ENCODE measurements at regions not wholly inside any gene's neighbourhood (a gene's known extent, or its start where the extent isn't known, plus 50 kb on each side); places are given as distances from the start of the nearest gene placed in this dataset.

DNA sequence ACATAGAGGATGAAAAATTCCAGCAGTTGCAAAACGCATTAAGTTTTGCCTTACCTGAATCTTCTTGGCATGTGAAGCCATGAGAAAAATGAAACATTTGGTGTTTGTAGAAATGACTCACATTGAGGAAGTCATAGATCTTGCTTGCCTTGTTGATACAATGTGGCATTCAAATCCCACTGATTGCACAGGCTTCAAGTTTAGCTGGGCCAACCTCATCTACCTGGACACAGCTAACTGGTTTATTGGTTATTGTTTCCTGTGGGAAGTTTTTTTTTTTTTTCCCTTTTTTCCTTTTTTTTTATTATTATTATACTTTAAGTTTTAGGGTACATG, 168.9 kb upstream of the C21orf91 start:
- intact Hi-C loops (cut with micrococcal nuclease; ENCODE audit: unreplicated experiment) (no loop called here), in situ Hi-C loops (cut with HindIII; ENCODE audit: low pct_unique_long_range_greater_than_20kb, low sequenced_read_pairs) (no loop called here)
- DNase-seq (ENCODE audit: low read depth, low spot score): no peak
- Histone ChIP-seq H3K4me1 (ENCODE audit: control insufficient read depth, insufficient read depth, low read length) (no peaks in the 10 kb centered on the region), H3K9me3 (ENCODE audit: control insufficient read depth, insufficient read depth, low read depth, low read length) (no peaks in the 10 kb centered on the region), H3K27ac (ENCODE audit: low read length) (no peak overlapping the region), H3K4me3 (ENCODE audit: low read depth in 2 of 2, low read length in 2 of 2) (no peak overlapping the region), H3K36me3 (ENCODE audit: control insufficient read depth, insufficient read depth, low read length) (no peaks in the 10 kb centered on the region), H3K27me3 (ENCODE audit: control insufficient read depth, insufficient read depth, low read length) (no peaks in the 10 kb centered on the region)
- no peak for TF ChIP-seq CTCF (IDR thresholded peaks at IDR 0.05)
- no peak for TF ChIP-seq SIN3A (IDR thresholded peaks at IDR 0.05; ENCODE audit: borderline replicate concordance, insufficient read depth, low read depth, low read length)
- TF ChIP-seq TCF7L2 (IDR thresholded peaks at IDR 0.05; ENCODE audit: low read depth, low read length): no peak
- TF ChIP-seq, protein P1, sequence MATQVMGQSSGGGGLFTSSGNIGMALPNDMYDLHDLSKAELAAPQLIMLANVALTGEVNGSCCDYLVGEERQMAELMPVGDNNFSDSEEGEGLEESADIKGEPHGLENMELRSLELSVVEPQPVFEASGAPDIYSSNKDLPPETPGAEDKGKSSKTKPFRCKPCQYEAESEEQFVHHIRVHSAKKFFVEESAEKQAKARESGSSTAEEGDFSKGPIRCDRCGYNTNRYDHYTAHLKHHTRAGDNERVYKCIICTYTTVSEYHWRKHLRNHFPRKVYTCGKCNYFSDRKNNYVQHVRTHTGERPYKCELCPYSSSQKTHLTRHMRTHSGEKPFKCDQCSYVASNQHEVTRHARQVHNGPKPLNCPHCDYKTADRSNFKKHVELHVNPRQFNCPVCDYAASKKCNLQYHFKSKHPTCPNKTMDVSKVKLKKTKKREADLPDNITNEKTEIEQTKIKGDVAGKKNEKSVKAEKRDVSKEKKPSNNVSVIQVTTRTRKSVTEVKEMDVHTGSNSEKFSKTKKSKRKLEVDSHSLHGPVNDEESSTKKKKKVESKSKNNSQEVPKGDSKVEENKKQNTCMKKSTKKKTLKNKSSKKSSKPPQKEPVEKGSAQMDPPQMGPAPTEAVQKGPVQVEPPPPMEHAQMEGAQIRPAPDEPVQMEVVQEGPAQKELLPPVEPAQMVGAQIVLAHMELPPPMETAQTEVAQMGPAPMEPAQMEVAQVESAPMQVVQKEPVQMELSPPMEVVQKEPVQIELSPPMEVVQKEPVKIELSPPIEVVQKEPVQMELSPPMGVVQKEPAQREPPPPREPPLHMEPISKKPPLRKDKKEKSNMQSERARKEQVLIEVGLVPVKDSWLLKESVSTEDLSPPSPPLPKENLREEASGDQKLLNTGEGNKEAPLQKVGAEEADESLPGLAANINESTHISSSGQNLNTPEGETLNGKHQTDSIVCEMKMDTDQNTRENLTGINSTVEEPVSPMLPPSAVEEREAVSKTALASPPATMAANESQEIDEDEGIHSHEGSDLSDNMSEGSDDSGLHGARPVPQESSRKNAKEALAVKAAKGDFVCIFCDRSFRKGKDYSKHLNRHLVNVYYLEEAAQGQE (IDR thresholded peaks at IDR 0.05; ENCODE audit: insufficient read depth in 1 of 2, low read depth in 2 of 2, low read length in 1 of 2): no peak
- no peak for TF ChIP-seq POLR2AphosphoS5 (IDR thresholded peaks at IDR 0.05; ENCODE audit: low read depth, low read length)
- ATAC-seq: no peak
- no TSS peak for BruUV-seq (replicated peaks)
- POLR2A ChIA-PET: no interaction called here
- CTCF ChIA-PET: no interaction called here

- Histone ChIP-seq H3K36me3 (ENCODE audit: control insufficient read depth, insufficient read depth, low read length) (no peaks in the 10 kb centered on the region), H3K4me3 (ENCODE audit: low read depth in 2 of 2, low read length in 2 of 2) (no peak overlapping the region), H3K27me3 (ENCODE audit: control insufficient read depth, insufficient read depth, low read length) (no peaks in the 10 kb centered on the region), H3K27ac (ENCODE audit: low read length) (no peak overlapping the region), H3K9me3 (ENCODE audit: control insufficient read depth, insufficient read depth, low read depth, low read length) (no peaks in the 10 kb centered on the region), H3K4me1 (ENCODE audit: control insufficient read depth, insufficient read depth, low read length) (no peaks in the 10 kb centered on the region)
- ChIA-PET CTCF (no interaction called here), POLR2A (no interaction called here)
- intact Hi-C loops (cut with micrococcal nuclease; ENCODE audit: unreplicated experiment) (no loop called here), in situ Hi-C loops (cut with HindIII; ENCODE audit: low pct_unique_long_range_greater_than_20kb, low sequenced_read_pairs) (no loop called here)
- no TSS peak for BruUV-seq (replicated peaks)
- DNase-seq (ENCODE audit: low read depth, low spot score) (no peak), ATAC-seq (no peak)
- TF ChIP-seq, protein P1 (IDR thresholded peaks at IDR 0.05; ENCODE audit: insufficient read depth in 1 of 2, low read depth in 2 of 2, low read length in 1 of 2): no peak
- TF ChIP-seq POLR2AphosphoS5 (IDR thresholded peaks at IDR 0.05; ENCODE audit: low read depth, low read length) (no peak), SIN3A (IDR thresholded peaks at IDR 0.05; ENCODE audit: borderline replicate concordance, insufficient read depth, low read depth, low read length) (no peak), CTCF (IDR thresholded peaks at IDR 0.05) (no peak), TCF7L2 (IDR thresholded peaks at IDR 0.05; ENCODE audit: low read depth, low read length) (no peak)
Observed at GRCh38 chr21:17987382-17988101, 168.4 kb upstream of the C21orf91 start.
